HG03095 (cell line): ENCODE measurements at regions not wholly inside any gene's neighbourhood (a gene's known extent, or its start where the extent isn't known, plus 50 kb on each side); places are given as distances from the start of the nearest gene placed in this dataset.
"Not testable (repeated sequence)": the region's sequence is repeated elsewhere in the genome, so short reads cannot be mapped to it uniquely, and the experiment has no call there.

Experiments used
- ATAC-seq: cut with Tn5 transposase; IDR thresholded peaks from one replicate; pipeline ENCODE4 v1.9.1; 2021; ENCODE audit warnings: moderate library complexity; ENCODE audit not compliant: unreplicated experiment

- ATAC-seq = no peak
These were observed 51.3 kb upstream of the EGFL6 start for GRCh38 chrX:13518126-13518525.

GRCh38 chrX:13515211-13515930 is 54.0 kb upstream of the EGFL6 start:
- no peak for ATAC-seq

- no peak for ATAC-seq
These were observed 57.5 kb upstream of the EGFL6 start for GRCh38 chrX:13511944-13512330.

- ATAC-seq = no peak
These were observed 58.0 kb upstream of the EGFL6 start for GRCh38 chrX:13511241-13511943.

- no peak for ATAC-seq
These were observed 61.5 kb upstream of the EGFL6 start for GRCh38 chrX:13507893-13508292.

- no peak for ATAC-seq
These were observed 62.8 kb upstream of the EGFL6 start for GRCh38 chrX:13506574-13506973.

- ATAC-seq = no peak
These were observed 66.8 kb upstream of the EGFL6 start for GRCh38 chrX:13502590-13502989.

- ATAC-seq = no peak
These were observed 69.7 kb upstream of the EGFL6 start for GRCh38 chrX:13499736-13500135.

- ATAC-seq = no peak
These were observed 71.2 kb upstream of the EGFL6 start for GRCh38 chrX:13498238-13498637.

GRCh38 chrX:13495232-13495631 is 74.2 kb upstream of the EGFL6 start:
- no peak for ATAC-seq

GRCh38 chrX:13494562-13494961 is 74.8 kb upstream of the EGFL6 start:
- ATAC-seq = no peak

- ATAC-seq = no peak
These were observed 75.7 kb upstream of the EGFL6 start for GRCh38 chrX:13493659-13494058.

GRCh38 chrX:13492286-13492685 is 77.1 kb upstream of the EGFL6 start:
- ATAC-seq = no peak

GRCh38 chrX:13491061-13491460 is 78.3 kb upstream of the EGFL6 start:
- ATAC-seq = no peak

GRCh38 chrX:13489454-13489853 is 79.9 kb upstream of the EGFL6 start:
- ATAC-seq = no peak

GRCh38 chrX:13487731-13488505 is 81.5 kb upstream of the EGFL6 start:
- ATAC-seq = peak; percentile 64

- no peak for ATAC-seq
These were observed 84.2 kb upstream of the EGFL6 start for GRCh38 chrX:13485167-13485566.

- ATAC-seq = no peak
These were observed 85.6 kb upstream of the EGFL6 start for GRCh38 chrX:13483773-13484172.

GRCh38 chrX:13482746-13483541 is 86.5 kb upstream of the EGFL6 start:
- ATAC-seq = no peak

GRCh38 chrX:13480780-13481179 is 88.6 kb upstream of the EGFL6 start:
- ATAC-seq = not testable (repeated sequence)

- ATAC-seq = no peak
These were observed 90.0 kb upstream of the EGFL6 start for GRCh38 chrX:13479452-13479813.
